Neuronal stem cell (in vitro differentiated cells): ENCODE measurements at regions not wholly inside any gene's neighbourhood (a gene's known extent, or its start where the extent isn't known, plus 50 kb on each side); places are given as distances from the start of the nearest gene placed in this dataset.

Experiments
- DNase-seq: peaks from one replicate; pipeline ENCODE4 v3.0.0-alpha.2; 2013; ENCODE audit warnings: low spot score
- H2AFZ ChIP-seq: one replicate; pipeline ENCODE4 v1.6.1; 2013; ENCODE audit warnings: mild to moderate bottlenecking, low read length, inconsistent platforms
- H2AK5ac ChIP-seq: 2 replicates; pipeline ENCODE4 v1.6.1; 2013; ENCODE audit warnings: low read depth, mild to moderate bottlenecking, inconsistent platforms, low read length, moderate library complexity, mixed read lengths
- H2BK120ac ChIP-seq: 2 replicates; pipeline ENCODE4 v1.6.1; 2013; ENCODE audit warnings: low read depth, mild to moderate bottlenecking, inconsistent platforms, low read length, moderate library complexity, mixed read lengths
- H2BK12ac ChIP-seq: one replicate; pipeline ENCODE4 v1.6.1; 2013; ENCODE audit warnings: low read length, inconsistent platforms
- H2BK15ac ChIP-seq: 2 replicates; pipeline ENCODE4 v1.6.1; 2013; ENCODE audit warnings: mild to moderate bottlenecking, low read length, inconsistent platforms, mixed read lengths
- H2BK5ac ChIP-seq: one replicate; pipeline ENCODE4 v1.6.1; 2013; ENCODE audit warnings: inconsistent platforms, mild to moderate bottlenecking, low read length, moderate library complexity
- H3K14ac ChIP-seq: one replicate; pipeline ENCODE4 v1.6.1; 2013; ENCODE audit warnings: low read length, inconsistent platforms
- H3K18ac ChIP-seq: 2 replicates; pipeline ENCODE4 v1.6.1; 2013; ENCODE audit warnings: low read length, inconsistent platforms
- H3K23ac ChIP-seq: 2 replicates; pipeline ENCODE4 v1.6.1; 2013; ENCODE audit warnings: low read depth, mild to moderate bottlenecking, mixed read lengths, low read length, inconsistent platforms; ENCODE audit not compliant: poor library complexity
- H3K27ac ChIP-seq: replicated peaks from 3 replicates; pipeline ENCODE4 v1.5.1; 2013; ENCODE audit warnings: low read length, inconsistent platforms
- H3K27me3 ChIP-seq, 3 experiments: 2 replicates each; pipeline ENCODE4 v1.6.1; 2013; ENCODE audit warnings: low read length in 3 of 3, mild to moderate bottlenecking in 2 of 3, inconsistent platforms in 1 of 3, low read depth in 1 of 3, mixed read lengths in 1 of 3, moderate library complexity in 1 of 3; ENCODE audit not compliant: control insufficient read depth in 3 of 3, insufficient read depth in 3 of 3
- H3K36me3 ChIP-seq, 2 donors: replicated peaks in 1 of 2; 2 replicates each; pipeline ENCODE4 v1.6.1; 2013; ENCODE audit warnings: low read length in 2 of 2; ENCODE audit not compliant: control insufficient read depth in 2 of 2, insufficient read depth in 2 of 2
- H3K4ac ChIP-seq: 2 replicates; pipeline ENCODE4 v1.6.1; 2013; ENCODE audit warnings: inconsistent platforms, mild to moderate bottlenecking, low read length, moderate library complexity
- H3K4me1 ChIP-seq, 2 donors: 1 replicate in 1 of 2; 2 replicates in 1 of 2; pipeline ENCODE4 v1.6.1; 2013; ENCODE audit warnings: low read length in 2 of 2, low read depth in 1 of 2; ENCODE audit not compliant: control insufficient read depth in 2 of 2, insufficient read depth in 1 of 2
- H3K4me2 ChIP-seq: one replicate; pipeline ENCODE4 v1.6.1; 2013; ENCODE audit warnings: mild to moderate bottlenecking, low read length, inconsistent platforms; ENCODE audit not compliant: insufficient read depth, poor library complexity, severe bottlenecking
- H3K4me3 ChIP-seq, 2 donors: 2 replicates each; pipeline ENCODE4 v1.5.1; 2013; ENCODE audit warnings: low read length in 2 of 2, mild to moderate bottlenecking in 2 of 2, inconsistent platforms in 1 of 2, moderate library complexity in 1 of 2
- H3K79me1 ChIP-seq: one replicate; pipeline ENCODE4 v1.6.1; 2013; ENCODE audit warnings: low read depth, mild to moderate bottlenecking, inconsistent platforms, low read length, moderate library complexity
- H3K9ac ChIP-seq: one replicate; pipeline ENCODE4 v1.6.1; 2013; ENCODE audit warnings: mild to moderate bottlenecking, low read depth, low read length, inconsistent platforms; ENCODE audit not compliant: poor library complexity
- H3K9me3 ChIP-seq, 2 donors: replicated peaks in 1 of 2; 2 replicates each; pipeline versions ENCODE3 to v1.6.1; 2013; ENCODE audit warnings: low read length in 2 of 2, mild to moderate bottlenecking in 2 of 2, inconsistent platforms in 1 of 2, low read depth in 1 of 2, mixed read lengths in 1 of 2, moderate library complexity in 1 of 2; ENCODE audit not compliant: control insufficient read depth in 2 of 2, insufficient read depth in 1 of 2
- H4K8ac ChIP-seq: one replicate; pipeline ENCODE4 v1.6.1; 2013; ENCODE audit warnings: low read depth, mild to moderate bottlenecking, inconsistent platforms, low read length, moderate library complexity
- H4K91ac ChIP-seq: one replicate; pipeline ENCODE4 v1.6.1; 2013; ENCODE audit warnings: low read length, low read depth, mild to moderate bottlenecking, inconsistent platforms; ENCODE audit not compliant: poor library complexity
- whole genome bisulfite sequencing, 2 donors: extraction: QIAGEN DNeasy Blood & Tissue Kit; methylation state at CpG; one replicate each; pipeline ENCODE4 v1.1.7; 2013; ENCODE audit warnings: missing lambda C conversion rate in 2 of 2, mixed read lengths in 1 of 2; ENCODE audit not compliant: insufficient read length in 2 of 2, insufficient replicate concordance in 1 of 2; ENCODE audit errors: extremely low coverage in 2 of 2; 5-methylcytosine and 5-hydroxymethylcytosine counted together

DNA sequence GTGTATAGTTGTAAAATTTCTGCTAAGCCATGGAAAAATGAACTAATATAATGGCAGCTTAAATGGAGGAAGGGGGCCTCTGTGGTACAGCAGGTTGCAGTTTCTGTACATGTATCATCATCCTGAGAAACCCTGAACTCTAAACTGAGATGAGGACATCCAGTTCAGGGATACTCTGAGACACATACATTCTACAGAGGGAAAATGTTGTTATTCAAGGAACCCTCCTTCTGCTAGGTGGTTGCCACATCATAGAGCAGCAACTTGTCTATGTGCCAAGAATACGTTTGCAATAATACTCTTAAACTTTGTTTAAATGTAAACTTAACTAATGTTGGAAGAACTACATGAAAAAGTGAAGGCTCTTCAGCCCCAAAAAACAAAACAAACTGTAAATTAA, 1310.8 kb upstream of the WWC1 start:
- H3K27ac ChIP-seq, result no peak overlapping the region
- no peak overlapping the region for H2AK5ac ChIP-seq
- no peak overlapping the region for H3K4me2 ChIP-seq
- no peak overlapping the region for H2BK15ac ChIP-seq
- no peaks in the 10 kb centered on the region for H3K9me3 ChIP-seq
- no peak overlapping the region for H3K4ac ChIP-seq
- no peak for DNase-seq
- no peak overlapping the region for H2BK5ac ChIP-seq
- no CpG with 5 or more reads among the region's 1 CpG for WGBS, 2 donors
- H4K91ac ChIP-seq, result no peak overlapping the region
- H3K23ac ChIP-seq, result no peak overlapping the region
- H3K4me3 ChIP-seq, result peak overlapping the region in 1 of 2 donors; percentile 64
- no peak overlapping the region for H4K8ac ChIP-seq
- no peak overlapping the region for H3K18ac ChIP-seq
- H3K9ac ChIP-seq, result no peak overlapping the region
- H2BK120ac ChIP-seq, result no peak overlapping the region
- peaks cover 4 to 30% of the 10 kb centered on the region in 2 donors for H3K4me1 ChIP-seq
- no peak overlapping the region for H3K14ac ChIP-seq
- no peak overlapping the region for H2AFZ ChIP-seq
- no peak overlapping the region for H2BK12ac ChIP-seq
- no peaks in the 10 kb centered on the region for H3K36me3 ChIP-seq
- no peaks in the 10 kb centered on the region for H3K27me3 ChIP-seq
- H3K79me1 ChIP-seq, result no peaks in the 10 kb centered on the region

DNA sequence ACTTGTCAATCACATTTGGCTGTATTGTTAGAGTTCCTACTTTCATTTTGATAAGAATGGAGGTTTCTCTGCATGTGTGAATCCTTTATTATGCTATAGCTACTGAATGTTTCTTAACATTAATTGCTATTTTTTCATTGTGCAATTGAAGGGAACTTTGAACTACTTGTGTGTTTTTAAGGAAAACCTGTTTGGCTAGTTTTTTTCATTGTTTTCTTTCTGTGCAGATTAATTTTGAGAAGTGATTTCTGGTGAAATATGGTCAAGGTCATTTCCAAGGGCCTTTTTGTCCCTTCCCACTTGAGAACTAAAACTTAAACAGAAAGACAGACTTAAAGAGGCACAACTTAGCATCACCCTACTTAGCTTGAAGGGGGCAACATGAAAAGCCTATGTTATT, 1309.2 kb upstream of the WWC1 start:
- Histone ChIP-seq H2AK5ac (no peak overlapping the region), H2BK12ac (no peak overlapping the region), H3K4ac (no peak overlapping the region), H3K27me3 (no peaks in the 10 kb centered on the region), H3K18ac (no peak overlapping the region), H3K9me3 (no peaks in the 10 kb centered on the region), H3K79me1 (no peaks in the 10 kb centered on the region), H2BK5ac (no peak overlapping the region), H3K36me3 (no peaks in the 10 kb centered on the region), H3K23ac (no peak overlapping the region), H3K14ac (no peak overlapping the region), H3K9ac (no peak overlapping the region), H2BK15ac (no peak overlapping the region), H2AFZ (no peak overlapping the region), H4K91ac (no peak overlapping the region), H3K4me2 (no peak overlapping the region), H2BK120ac (no peak overlapping the region), H3K27ac (no peak overlapping the region), H3K4me1 (peaks cover 4 to 30% of the 10 kb centered on the region in 2 donors), H4K8ac (no peak overlapping the region), H3K4me3 (no peak overlapping the region)
- DNase-seq, result no peak

DNA sequence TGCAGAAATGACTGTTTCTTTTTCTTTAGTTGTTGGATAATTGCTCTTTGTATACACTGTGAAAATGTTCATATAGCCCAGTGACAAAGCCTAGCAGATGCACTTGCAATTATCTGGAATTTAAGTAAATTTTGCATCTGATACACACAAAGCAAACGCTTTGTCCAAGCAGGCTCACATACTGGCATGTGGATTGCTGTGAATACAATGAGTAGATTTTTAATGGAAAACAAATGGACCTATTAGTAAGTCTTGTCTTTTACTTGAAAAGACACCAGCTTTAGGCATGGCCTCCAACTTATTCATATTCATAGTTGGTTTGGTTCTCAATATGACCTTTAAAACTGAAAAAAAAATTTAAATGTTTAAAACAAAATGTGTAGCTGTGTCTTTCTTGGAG, 1299.8 kb upstream of the WWC1 start:
- Histone ChIP-seq H3K4ac (no peak overlapping the region), H3K9ac (no peak overlapping the region), H3K36me3 (no peaks in the 10 kb centered on the region), H3K27ac (no peak overlapping the region), H3K18ac (no peak overlapping the region), H3K4me2 (no peak overlapping the region), H4K91ac (no peak overlapping the region), H3K23ac (no peak overlapping the region), H3K9me3 (no peaks in the 10 kb centered on the region), H2BK5ac (no peak overlapping the region), H4K8ac (no peak overlapping the region), H3K14ac (no peak overlapping the region), H2BK12ac (no peak overlapping the region), H3K4me1 (peaks cover 4% of the 10 kb centered on the region in 2 donors), H3K79me1 (no peaks in the 10 kb centered on the region), H3K4me3 (no peak overlapping the region), H2AFZ (no peak overlapping the region), H2BK15ac (no peak overlapping the region), H2BK120ac (no peak overlapping the region), H3K27me3 (no peaks in the 10 kb centered on the region), H2AK5ac (no peak overlapping the region)
- no peak for DNase-seq
- WGBS, 2 donors, result no CpG with 5 or more reads among the region's 1 CpG

DNA sequence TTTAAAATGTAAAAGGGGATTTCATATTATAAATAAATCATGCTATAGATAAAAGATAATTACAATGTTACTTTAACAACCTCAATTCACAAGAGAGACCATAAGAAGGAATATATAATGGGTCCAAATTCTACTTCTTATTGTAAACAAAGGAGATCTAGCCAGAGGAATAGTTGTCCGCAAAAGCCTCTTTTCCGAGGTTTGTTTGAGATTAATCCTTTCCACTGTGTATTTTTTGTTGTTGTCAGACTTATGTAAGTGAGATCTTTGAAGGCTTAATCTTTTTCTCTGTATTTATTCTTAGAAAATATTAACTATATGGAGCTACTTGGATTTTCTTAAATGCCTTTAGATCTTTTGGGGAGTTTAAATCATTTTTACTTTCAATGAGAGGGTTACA, 1299.3 kb upstream of the WWC1 start:
- Histone ChIP-seq H2AK5ac (no peak overlapping the region), H3K79me1 (no peaks in the 10 kb centered on the region), H4K8ac (no peak overlapping the region), H3K18ac (no peak overlapping the region), H3K9me3 (no peaks in the 10 kb centered on the region), H2BK15ac (no peak overlapping the region), H3K4me2 (no peak overlapping the region), H3K4ac (no peak overlapping the region), H2AFZ (no peak overlapping the region), H2BK120ac (no peak overlapping the region), H2BK5ac (no peak overlapping the region), H3K14ac (no peak overlapping the region), H3K4me1 (peaks cover 4% of the 10 kb centered on the region in 2 donors), H3K23ac (no peak overlapping the region), H3K4me3 (no peak overlapping the region), H3K36me3 (no peaks in the 10 kb centered on the region), H3K9ac (no peak overlapping the region), H4K91ac (no peak overlapping the region), H2BK12ac (no peak overlapping the region), H3K27ac (no peak overlapping the region), H3K27me3 (no peaks in the 10 kb centered on the region)
- no CpG with 5 or more reads among the region's 2 CpGs for WGBS, 2 donors
- DNase-seq, result no peak
